Dermis microvascular lymphatic vessel endothelial cell (primary cell): ENCODE measurements at regions not wholly inside any gene's neighbourhood (a gene's known extent, or its start where the extent isn't known, plus 50 kb on each side); places are given as distances from the start of the nearest gene placed in this dataset.
"Not testable (repeated sequence)": the region's sequence is repeated elsewhere in the genome, so short reads cannot be mapped to it uniquely, and the experiment has no call there.

Experiments used
- DNase-seq, 2 donors: peaks; one replicate each; pipeline versions ENCODE4 v3.0.0 to v3.0.0-alpha.2; 2010; ENCODE audit warnings: low read depth in 2 of 2

- DNase-seq, result not testable (repeated sequence)
These were observed 357.9 kb upstream of the DEFB115 start for GRCh38 chr20:30899370-30900079.

- DNase-seq, result not testable (repeated sequence)
These were observed 357.3 kb upstream of the DEFB115 start for GRCh38 chr20:30900080-30900719.

GRCh38 chr20:30905231-30905630 lies 352.2 kb upstream of the DEFB115 start:
- DNase-seq, result not testable (repeated sequence)

GRCh38 chr20:30910937-30911725 lies 346.3 kb upstream of the DEFB115 start:
- DNase-seq, result no peak

GRCh38 chr20:30911832-30912660 lies 345.4 kb upstream of the DEFB115 start:
- DNase-seq, result not testable (repeated sequence)

- not testable (repeated sequence) for DNase-seq
These were observed 344.8 kb upstream of the DEFB115 start for GRCh38 chr20:30912661-30913026.

GRCh38 chr20:30916404-30916803 lies 341.1 kb upstream of the DEFB115 start:
- DNase-seq, result not testable (repeated sequence)

- DNase-seq, result no peak
These were observed 337.8 kb upstream of the DEFB115 start for GRCh38 chr20:30919514-30920188.

- DNase-seq, result no peak
These were observed 336.0 kb upstream of the DEFB115 start for GRCh38 chr20:30921286-30922071.

- DNase-seq, result no peak
These were observed 335.3 kb upstream of the DEFB115 start for GRCh38 chr20:30922129-30922528.

- DNase-seq, result no peak
These were observed 319.7 kb upstream of the DEFB115 start for GRCh38 chr20:30937790-30938189.

- DNase-seq, result no peak
These were observed 307.7 kb upstream of the DEFB115 start for GRCh38 chr20:30949761-30950160.

GRCh38 chr20:30951088-30951487 lies 306.4 kb upstream of the DEFB115 start:
- DNase-seq, result not testable (repeated sequence)

GRCh38 chr20:30956649-30957048 lies 300.8 kb upstream of the DEFB115 start:
- not testable (repeated sequence) for DNase-seq

GRCh38 chr20:30959208-30959607 lies 298.3 kb upstream of the DEFB115 start:
- not testable (repeated sequence) for DNase-seq

- DNase-seq, result no peak
These were observed 293.9 kb upstream of the DEFB115 start for GRCh38 chr20:30963591-30963990.

GRCh38 chr20:30975859-30976258 lies 281.6 kb upstream of the DEFB115 start:
- not testable (repeated sequence) for DNase-seq

GRCh38 chr20:30985386-30985785 lies 272.1 kb upstream of the DEFB115 start:
- no peak for DNase-seq
